ENCODE measurements at regions not wholly inside any gene's neighbourhood (a gene's known extent, or its start where the extent isn't known, plus 50 kb on each side); places are given as distances from the start of the nearest gene placed in this dataset.
"Not testable (repeated sequence)": the region's sequence is repeated elsewhere in the genome, so short reads cannot be mapped to it uniquely, and the experiment has no call there.

- Mint-ChIP-seq H3K27me3 (ENCODE audit: low read depth) (no peaks in the 10 kb centered on the region), H3K4me1 (ENCODE audit: low read depth) (no peaks in the 10 kb centered on the region), H3K9me3 (peaks cover 5% of the 10 kb centered on the region), H3K36me3 (ENCODE audit: low read depth) (no peaks in the 10 kb centered on the region), H3K27ac (no peak overlapping the region), H3K4me3 (no peak overlapping the region)
- intact Hi-C loops (cut with micrococcal nuclease): no loop called here
- no peak for DNase-seq
- CTCF ChIA-PET: no interaction called here
Observed at GRCh38 chr10:53699231-53699630, 926.6 kb upstream of the MBL2 start.

DNA sequence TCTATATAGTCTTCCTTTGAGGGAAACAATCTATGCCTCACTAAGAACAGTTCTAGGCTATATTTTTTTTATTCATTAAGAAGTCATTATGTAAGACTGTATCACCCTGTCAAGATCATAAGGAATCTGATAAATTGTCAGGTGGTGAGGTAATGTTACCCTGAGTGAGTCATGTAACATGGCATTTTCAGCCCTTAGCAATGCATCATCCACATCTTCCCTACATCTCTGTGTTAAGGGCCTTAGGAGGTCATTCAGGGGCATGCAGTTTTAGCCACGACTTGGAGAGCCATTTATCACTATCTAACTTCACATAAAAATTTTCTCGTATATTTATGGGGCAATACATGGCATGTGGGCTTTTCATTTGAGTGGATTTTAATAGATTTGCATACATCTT, 924.5 kb upstream of the MBL2 start:
- no peaks in the 10 kb centered on the region for H3K27me3 Mint-ChIP-seq (ENCODE audit: low read depth)

DNA sequence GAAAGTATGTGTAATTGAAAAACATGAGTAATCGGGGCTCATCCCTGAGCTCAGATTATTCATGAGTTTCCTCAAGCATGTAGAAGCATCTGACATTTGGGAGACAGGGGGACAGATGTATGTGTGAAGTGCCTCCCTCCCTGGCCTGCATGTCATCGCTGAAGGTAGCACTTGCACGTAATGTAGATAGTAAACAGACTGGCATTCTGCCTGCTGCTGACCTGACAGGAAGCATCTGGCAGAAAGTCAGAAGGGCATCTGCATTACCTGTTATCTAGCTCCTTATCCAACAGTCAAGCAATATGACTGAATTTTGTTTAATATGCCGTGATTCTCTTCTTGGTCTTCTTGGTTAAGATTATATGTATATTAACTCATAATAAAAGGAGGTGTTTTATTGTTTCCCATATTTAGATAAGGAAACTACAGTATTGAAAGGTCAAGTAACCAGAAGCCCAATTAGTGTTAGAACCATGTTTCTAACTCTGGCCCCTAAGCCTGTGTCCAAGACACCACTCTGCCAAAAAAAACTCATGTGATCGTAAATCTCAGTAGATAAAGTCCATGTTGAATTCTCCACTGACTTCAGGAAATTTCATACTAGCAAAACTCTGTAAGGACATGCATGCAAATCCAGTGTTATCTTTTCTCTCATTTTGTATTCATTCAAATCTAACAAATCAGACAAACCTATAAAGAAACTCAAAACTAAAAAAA, 918.1 kb upstream of the MBL2 start:
- DNase-seq: no peak
- no peaks in the 10 kb centered on the region for H3K36me3 Mint-ChIP-seq (ENCODE audit: low read depth)
- H3K4me3 Mint-ChIP-seq: no peak overlapping the region

More for the DNA sequence above, 924.5 kb upstream of the MBL2 start:
- no peak overlapping the region for H3K4me3 Mint-ChIP-seq
- no peaks in the 10 kb centered on the region for H3K4me1 Mint-ChIP-seq (ENCODE audit: low read depth)
- H3K9me3 Mint-ChIP-seq: peaks cover 5% of the 10 kb centered on the region
- intact Hi-C loops (cut with micrococcal nuclease): no loop called here
- CTCF ChIA-PET: no interaction called here
- H3K36me3 Mint-ChIP-seq (ENCODE audit: low read depth): no peaks in the 10 kb centered on the region
- no peak overlapping the region for H3K27ac Mint-ChIP-seq
- DNase-seq: no peak

GRCh38 chr10:53687800-53688199, 915.2 kb upstream of the MBL2 start:
- no peak overlapping the region for H3K4me3 Mint-ChIP-seq
- no peaks in the 10 kb centered on the region for H3K4me1 Mint-ChIP-seq (ENCODE audit: low read depth)
- H3K27ac Mint-ChIP-seq: no peak overlapping the region
- no peaks in the 10 kb centered on the region for H3K27me3 Mint-ChIP-seq (ENCODE audit: low read depth)
- peaks cover 7% of the 10 kb centered on the region for H3K9me3 Mint-ChIP-seq
- DNase-seq: no peak
- CTCF ChIA-PET: no interaction called here
- H3K36me3 Mint-ChIP-seq (ENCODE audit: low read depth): no peaks in the 10 kb centered on the region
- intact Hi-C loops (cut with micrococcal nuclease): no loop called here

More for the DNA sequence above, 918.1 kb upstream of the MBL2 start:
- intact Hi-C loops (cut with micrococcal nuclease): no loop called here
- H3K27ac Mint-ChIP-seq: no peak overlapping the region
- H3K4me1 Mint-ChIP-seq (ENCODE audit: low read depth): no peaks in the 10 kb centered on the region
- H3K9me3 Mint-ChIP-seq: peaks cover 7% of the 10 kb centered on the region
- no peaks in the 10 kb centered on the region for H3K27me3 Mint-ChIP-seq (ENCODE audit: low read depth)
- CTCF ChIA-PET: no interaction called here

GRCh38 chr10:53682885-53683284, 910.3 kb upstream of the MBL2 start:
- H3K4me3 Mint-ChIP-seq: no peak overlapping the region
- CTCF ChIA-PET: interaction anchor here (0.7 kb wide), 1 partner anchor 40 kb away, joined by 3 read pairs; no protein-coding TSS in a partner anchor
- DNase-seq: no peak
- peaks cover 1% of the 10 kb centered on the region for H3K36me3 Mint-ChIP-seq (ENCODE audit: low read depth)
- intact Hi-C loops (cut with micrococcal nuclease): no loop called here
- no peak overlapping the region for H3K27ac Mint-ChIP-seq
- no peaks in the 10 kb centered on the region for H3K4me1 Mint-ChIP-seq (ENCODE audit: low read depth)
- peaks cover 8% of the 10 kb centered on the region for H3K9me3 Mint-ChIP-seq
- H3K27me3 Mint-ChIP-seq (ENCODE audit: low read depth): no peaks in the 10 kb centered on the region

DNA sequence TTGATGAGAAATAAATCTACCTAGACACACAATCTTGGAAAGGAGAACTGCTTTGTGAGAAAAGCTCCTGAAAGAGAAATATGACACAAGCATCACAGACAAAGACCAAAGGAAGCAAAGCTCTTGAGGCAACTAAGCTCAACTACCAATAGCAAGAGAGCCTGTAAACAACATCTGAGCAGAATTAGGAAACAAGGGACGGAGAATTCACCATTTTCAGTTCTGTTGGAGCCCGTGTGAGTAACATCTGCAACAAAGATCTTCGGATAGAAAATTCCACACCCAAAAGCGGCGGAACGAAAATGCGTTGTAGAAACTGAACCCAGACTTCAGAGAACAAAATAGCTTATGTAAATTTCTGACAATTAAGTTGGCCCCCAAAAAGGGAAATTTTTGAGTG, 909.9 kb upstream of the MBL2 start:
- intact Hi-C loops (cut with micrococcal nuclease): no loop called here
- Mint-ChIP-seq H3K27ac (no peak overlapping the region), H3K9me3 (peaks cover 8% of the 10 kb centered on the region), H3K36me3 (ENCODE audit: low read depth) (peaks cover 1% of the 10 kb centered on the region), H3K4me3 (no peak overlapping the region), H3K4me1 (ENCODE audit: low read depth) (no peaks in the 10 kb centered on the region), H3K27me3 (ENCODE audit: low read depth) (no peaks in the 10 kb centered on the region)
- CTCF ChIA-PET: no interaction called here
- no peak for DNase-seq

DNA sequence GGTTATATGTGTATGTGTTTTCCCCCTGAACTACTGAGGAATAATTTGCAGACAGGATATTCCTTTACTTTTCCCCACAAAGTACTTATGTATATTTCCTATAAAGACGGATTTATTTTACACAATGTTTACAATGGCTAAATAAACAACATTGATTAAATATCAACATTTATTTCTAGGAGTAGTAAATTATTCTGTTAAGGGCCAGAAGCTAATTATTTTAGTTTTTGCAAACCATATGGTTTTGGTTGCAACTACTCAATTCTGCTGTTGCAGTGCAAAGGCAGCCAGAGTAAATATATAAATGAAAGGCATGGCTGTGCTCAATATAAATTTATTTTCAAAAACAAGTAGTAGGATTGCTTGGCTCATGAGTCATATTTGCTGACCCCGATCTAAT, 907.1 kb upstream of the MBL2 start:
- intact Hi-C loops (cut with micrococcal nuclease): no loop called here
- Mint-ChIP-seq H3K4me3 (no peak overlapping the region), H3K36me3 (ENCODE audit: low read depth) (peaks cover 1% of the 10 kb centered on the region), H3K27ac (no peak overlapping the region), H3K27me3 (ENCODE audit: low read depth) (no peaks in the 10 kb centered on the region), H3K9me3 (peaks cover 5% of the 10 kb centered on the region), H3K4me1 (ENCODE audit: low read depth) (no peaks in the 10 kb centered on the region)
- no peak for DNase-seq
- CTCF ChIA-PET: no interaction called here

GRCh38 chr10:53675177-53675576, 902.6 kb upstream of the MBL2 start:
- Mint-ChIP-seq H3K27me3 (ENCODE audit: low read depth) (no peaks in the 10 kb centered on the region), H3K36me3 (ENCODE audit: low read depth) (no peaks in the 10 kb centered on the region), H3K9me3 (peaks cover 3% of the 10 kb centered on the region), H3K4me3 (no peak overlapping the region), H3K27ac (no peak overlapping the region), H3K4me1 (ENCODE audit: low read depth) (no peaks in the 10 kb centered on the region)
- intact Hi-C loops (cut with micrococcal nuclease): no loop called here
- no peak for DNase-seq
- CTCF ChIA-PET: no interaction called here

DNA sequence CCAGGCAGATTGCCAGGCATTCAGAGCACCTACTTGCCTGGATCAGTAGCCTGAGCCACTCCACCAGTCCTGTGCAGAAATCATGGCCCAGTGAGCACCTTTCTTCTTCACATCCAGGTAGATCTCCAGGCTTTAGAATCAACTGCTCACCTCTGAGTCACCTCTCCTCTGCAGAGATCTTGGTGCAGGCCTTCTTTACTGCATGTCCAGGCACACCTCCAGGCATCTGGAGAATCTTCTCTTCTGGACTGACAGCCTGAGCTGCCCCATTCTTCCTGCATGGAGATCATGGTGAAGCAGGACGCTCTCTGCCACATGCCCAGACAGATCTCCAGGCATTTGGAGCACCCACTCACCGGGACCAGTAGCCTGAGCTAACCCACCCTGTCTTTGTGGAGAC, 894.5 kb upstream of the MBL2 start:
- CTCF ChIA-PET: no interaction called here
- intact Hi-C loops (cut with micrococcal nuclease): no loop called here

GRCh38 chr10:53664282-53665019, 891.9 kb upstream of the MBL2 start:
- Mint-ChIP-seq H3K27ac (no peak overlapping the region), H3K27me3 (ENCODE audit: low read depth) (no peaks in the 10 kb centered on the region), H3K9me3 (peaks cover 2% of the 10 kb centered on the region), H3K4me1 (ENCODE audit: low read depth) (no peaks in the 10 kb centered on the region), H3K4me3 (no peak overlapping the region), H3K36me3 (ENCODE audit: low read depth) (no peaks in the 10 kb centered on the region)
- no peak for DNase-seq
- CTCF ChIA-PET: no interaction called here
- intact Hi-C loops (cut with micrococcal nuclease): no loop called here

More for the DNA sequence above, 894.5 kb upstream of the MBL2 start:
- Mint-ChIP-seq H3K27ac (no peak overlapping the region), H3K27me3 (ENCODE audit: low read depth) (no peaks in the 10 kb centered on the region), H3K4me1 (ENCODE audit: low read depth) (no peaks in the 10 kb centered on the region), H3K36me3 (ENCODE audit: low read depth) (no peaks in the 10 kb centered on the region), H3K9me3 (peaks cover 4% of the 10 kb centered on the region), H3K4me3 (no peak overlapping the region)
- DNase-seq: no peak

GRCh38 chr10:53650794-53651193, 878.2 kb upstream of the MBL2 start:
- H3K4me1 Mint-ChIP-seq (ENCODE audit: low read depth): no peaks in the 10 kb centered on the region
- H3K27ac Mint-ChIP-seq: no peak overlapping the region
- CTCF ChIA-PET: no interaction called here
- no peaks in the 10 kb centered on the region for H3K36me3 Mint-ChIP-seq (ENCODE audit: low read depth)
- peaks cover 3% of the 10 kb centered on the region for H3K9me3 Mint-ChIP-seq
- H3K4me3 Mint-ChIP-seq: no peak overlapping the region
- H3K27me3 Mint-ChIP-seq (ENCODE audit: low read depth): no peaks in the 10 kb centered on the region
- DNase-seq: no peak
- intact Hi-C loops (cut with micrococcal nuclease): no loop called here

DNA sequence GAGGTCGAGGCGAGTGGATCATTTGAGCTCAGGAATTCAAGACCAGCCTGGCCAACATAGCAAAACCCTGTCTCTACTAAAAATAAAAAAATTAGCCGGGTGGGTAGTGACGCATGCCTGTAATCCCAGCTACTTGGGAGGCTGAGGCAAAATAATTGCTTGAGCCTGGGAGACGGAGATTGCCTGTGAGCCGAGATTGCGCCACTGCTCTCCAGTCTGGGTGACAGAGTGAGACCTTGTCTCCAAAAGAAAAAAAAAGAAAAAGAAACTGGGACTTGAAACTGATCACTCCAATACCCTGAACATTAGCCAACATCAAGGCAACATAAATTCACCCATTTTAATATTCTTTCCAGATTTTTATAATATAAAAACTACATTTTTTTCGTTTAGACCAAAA, 874.6 kb upstream of the MBL2 start:
- H3K4me3 Mint-ChIP-seq; H3K9me3 Mint-ChIP-seq; H3K27ac Mint-ChIP-seq; H3K27me3 Mint-ChIP-seq (ENCODE audit: low read depth); DNase-seq; CTCF ChIA-PET; H3K36me3 Mint-ChIP-seq (ENCODE audit: low read depth); intact Hi-C loops (cut with micrococcal nuclease); H3K4me1 Mint-ChIP-seq (ENCODE audit: low read depth): not testable (repeated sequence)

- Mint-ChIP-seq H3K4me1 (ENCODE audit: low read depth) (no peaks in the 10 kb centered on the region), H3K4me3 (no peak overlapping the region), H3K27ac (no peak overlapping the region), H3K9me3 (peaks cover 3% of the 10 kb centered on the region), H3K27me3 (ENCODE audit: low read depth) (no peaks in the 10 kb centered on the region), H3K36me3 (ENCODE audit: low read depth) (no peaks in the 10 kb centered on the region)
- intact Hi-C loops (cut with micrococcal nuclease): no loop called here
- DNase-seq: no peak
- CTCF ChIA-PET: no interaction called here
Observed at GRCh38 chr10:53646525-53646924, 873.9 kb upstream of the MBL2 start.

Measured in activated naive CD4-positive, alpha-beta T cell treated with anti-CD3 and anti-CD28 coated beads for 36 hours (primary cell).